ENCODE measurements at regions not wholly inside any gene's neighbourhood (a gene's known extent, or its start where the extent isn't known, plus 50 kb on each side); places are given as distances from the start of the nearest gene placed in this dataset.

- POLR2A ChIA-PET: no interaction called here
- peaks cover 0 to 4% (median 0%) of the 10 kb centered on the region in 4 experiments for H3K27me3 ChIP-seq (replicated peaks in 1 of 4; ENCODE audit: control extremely low read depth in 1 of 4, control insufficient read depth in 3 of 4, insufficient read depth in 4 of 4, low read length in 3 of 4)
- no peak overlapping the region for H3K27ac Mint-ChIP-seq
Measured at GRCh38 chr10:76779796-76780301, 857.8 kb downstream of the KCNMA1 start.

DNA sequence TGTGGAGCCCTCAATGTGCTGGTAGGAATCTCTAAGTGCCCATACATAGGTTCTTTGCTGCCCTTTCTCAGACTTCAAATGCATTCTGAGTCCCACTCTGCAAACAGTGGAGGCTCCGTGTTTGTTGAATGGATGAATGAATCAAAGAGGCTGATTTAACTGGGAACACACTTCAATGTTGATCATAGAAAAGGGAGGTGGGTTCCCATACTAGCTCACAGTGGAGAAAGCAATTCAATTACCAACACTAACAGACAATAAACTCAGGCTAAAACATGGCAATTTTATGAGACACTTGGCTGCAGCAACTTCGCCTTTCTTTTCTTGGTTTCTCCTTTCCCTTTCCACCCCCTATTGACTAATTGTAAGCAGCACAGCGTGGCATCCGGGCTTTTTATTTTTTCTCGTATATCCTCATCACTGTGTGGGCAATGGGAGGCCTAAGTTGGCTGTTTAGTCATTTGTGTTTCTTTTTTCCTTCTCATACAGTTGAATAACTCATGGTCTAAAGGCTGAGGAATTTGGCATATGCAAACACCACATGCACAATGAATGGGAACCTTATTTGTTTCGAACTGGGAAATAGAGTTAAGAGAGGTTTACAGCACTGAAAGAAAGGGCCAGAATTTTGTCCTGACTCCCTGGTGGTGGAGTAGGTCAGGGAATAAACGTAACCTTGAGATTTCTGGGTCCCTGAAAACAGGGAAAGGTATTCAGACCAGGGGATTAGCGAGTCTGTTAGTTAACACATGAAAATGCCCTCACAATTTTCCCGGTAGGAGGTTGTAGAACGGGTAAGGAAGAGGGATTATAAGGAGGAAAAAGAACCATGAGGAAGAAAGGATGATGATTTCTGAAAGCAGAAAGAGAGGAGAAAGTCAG is 858.5 kb downstream of the KCNMA1 start:
- intact Hi-C loops (cut with micrococcal nuclease): no loop called here
- Mint-ChIP-seq H3K27me3 (peaks cover 9% of the 10 kb centered on the region), H3K9me3 (ENCODE audit: insufficient read depth) (peaks cover 7% of the 10 kb centered on the region), H3K4me3 (no peak overlapping the region), H3K27ac (no peak overlapping the region), H3K4me1 (peaks cover 2% of the 10 kb centered on the region)
- no peaks in the 10 kb centered on the region for H3K4me1 ChIP-seq (ENCODE audit: control insufficient read depth in 2 of 2, insufficient read depth in 2 of 2, low read length in 2 of 2)
- no peak for TF ChIP-seq EZH2 (IDR thresholded peaks at IDR 0.05; ENCODE audit: borderline replicate concordance, insufficient read depth, low read depth, low read length, poor library complexity, severe bottlenecking)
- TF ChIP-seq, protein P1, sequence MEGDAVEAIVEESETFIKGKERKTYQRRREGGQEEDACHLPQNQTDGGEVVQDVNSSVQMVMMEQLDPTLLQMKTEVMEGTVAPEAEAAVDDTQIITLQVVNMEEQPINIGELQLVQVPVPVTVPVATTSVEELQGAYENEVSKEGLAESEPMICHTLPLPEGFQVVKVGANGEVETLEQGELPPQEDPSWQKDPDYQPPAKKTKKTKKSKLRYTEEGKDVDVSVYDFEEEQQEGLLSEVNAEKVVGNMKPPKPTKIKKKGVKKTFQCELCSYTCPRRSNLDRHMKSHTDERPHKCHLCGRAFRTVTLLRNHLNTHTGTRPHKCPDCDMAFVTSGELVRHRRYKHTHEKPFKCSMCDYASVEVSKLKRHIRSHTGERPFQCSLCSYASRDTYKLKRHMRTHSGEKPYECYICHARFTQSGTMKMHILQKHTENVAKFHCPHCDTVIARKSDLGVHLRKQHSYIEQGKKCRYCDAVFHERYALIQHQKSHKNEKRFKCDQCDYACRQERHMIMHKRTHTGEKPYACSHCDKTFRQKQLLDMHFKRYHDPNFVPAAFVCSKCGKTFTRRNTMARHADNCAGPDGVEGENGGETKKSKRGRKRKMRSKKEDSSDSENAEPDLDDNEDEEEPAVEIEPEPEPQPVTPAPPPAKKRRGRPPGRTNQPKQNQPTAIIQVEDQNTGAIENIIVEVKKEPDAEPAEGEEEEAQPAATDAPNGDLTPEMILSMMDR (IDR thresholded peaks at IDR 0.05): no peak
- no peak overlapping the region for H3K9ac ChIP-seq (ENCODE audit: low read length)
- no peaks in the 10 kb centered on the region for H4K20me1 ChIP-seq (ENCODE audit: control insufficient read depth, insufficient read depth, low read length, poor library complexity, severe bottlenecking)
- H3K27me3 ChIP-seq (replicated peaks in 1 of 4; ENCODE audit: control extremely low read depth in 1 of 4, control insufficient read depth in 3 of 4, insufficient read depth in 4 of 4, low read length in 3 of 4): peaks cover 0 to 4% (median 0%) of the 10 kb centered on the region in 4 experiments
- no peak overlapping the region for H3K4me3 ChIP-seq (ENCODE audit: control extremely low read depth in 1 of 5, extremely low read depth in 1 of 5, insufficient read depth in 1 of 5, low read depth in 2 of 5, low read length in 4 of 5)
- WGBS (ENCODE audit: insufficient coverage): 80% methylated on average over 5 of the region's 10 CpGs
- H3K9me3 ChIP-seq (ENCODE audit: control extremely low read depth in 1 of 3, control insufficient read depth in 2 of 3, insufficient read depth in 1 of 3, low read length in 2 of 3): peaks cover 0 to 9% (median 8%) of the 10 kb centered on the region in 3 donors
- no peak overlapping the region for H2AFZ ChIP-seq (ENCODE audit: insufficient read depth, low read depth, low read length, poor library complexity, severe bottlenecking)
- DNase-seq (no peak), ATAC-seq (ENCODE audit: low read depth) (no peak)
- no peak overlapping the region for H3K27ac ChIP-seq (ENCODE audit: low read length in 2 of 2)
- H3K79me2 ChIP-seq (ENCODE audit: control insufficient read depth, insufficient read depth, low read length): no peaks in the 10 kb centered on the region
- H3K4me2 ChIP-seq (replicated peaks; ENCODE audit: low read depth, low read length, poor library complexity, severe bottlenecking): no peak overlapping the region
- ChIA-PET CTCF (no interaction called here), POLR2A (no interaction called here)
- no peaks in the 10 kb centered on the region for H3K36me3 ChIP-seq (replicated peaks in 1 of 2; ENCODE audit: control extremely low read depth in 1 of 2, control insufficient read depth in 1 of 2, extremely low read depth in 1 of 2, insufficient read depth in 2 of 2, low read length in 1 of 2)

More at GRCh38 chr10:76779796-76780301, 857.8 kb downstream of the KCNMA1 start:
- no peak overlapping the region for H3K9ac ChIP-seq (ENCODE audit: low read length)
- no peak overlapping the region for H3K27ac ChIP-seq (ENCODE audit: low read length in 2 of 2)
- no peaks in the 10 kb centered on the region for H3K4me1 ChIP-seq (ENCODE audit: control insufficient read depth in 2 of 2, insufficient read depth in 2 of 2, low read length in 2 of 2)
- CTCF ChIA-PET: no interaction called here
- peaks cover 0 to 8% (median 7%) of the 10 kb centered on the region in 3 donors for H3K9me3 ChIP-seq (ENCODE audit: control extremely low read depth in 1 of 3, control insufficient read depth in 2 of 3, insufficient read depth in 1 of 3, low read length in 2 of 3)
- H3K36me3 ChIP-seq (replicated peaks in 1 of 2; ENCODE audit: control extremely low read depth in 1 of 2, control insufficient read depth in 1 of 2, extremely low read depth in 1 of 2, insufficient read depth in 2 of 2, low read length in 1 of 2): no peaks in the 10 kb centered on the region
- DNase-seq (no peak), ATAC-seq (ENCODE audit: low read depth) (no peak)
- intact Hi-C loops (cut with micrococcal nuclease): no loop called here
- no peaks in the 10 kb centered on the region for H4K20me1 ChIP-seq (ENCODE audit: control insufficient read depth, insufficient read depth, low read length, poor library complexity, severe bottlenecking)
- no peak overlapping the region for H3K4me3 Mint-ChIP-seq
- WGBS (ENCODE audit: insufficient coverage): 83% methylated on average over 1 of the region's 6 CpGs
- H3K27me3 Mint-ChIP-seq: peaks cover 9% of the 10 kb centered on the region
- no peak overlapping the region for H3K4me3 ChIP-seq (ENCODE audit: control extremely low read depth in 1 of 5, extremely low read depth in 1 of 5, insufficient read depth in 1 of 5, low read depth in 2 of 5, low read length in 4 of 5)
- TF ChIP-seq EZH2 (IDR thresholded peaks at IDR 0.05; ENCODE audit: borderline replicate concordance, insufficient read depth, low read depth, low read length, poor library complexity, severe bottlenecking): no peak
- TF ChIP-seq, protein P1 (IDR thresholded peaks at IDR 0.05): no peak
- H3K4me1 Mint-ChIP-seq: peaks cover 3% of the 10 kb centered on the region
- no peak overlapping the region for H2AFZ ChIP-seq (ENCODE audit: insufficient read depth, low read depth, low read length, poor library complexity, severe bottlenecking)
- H3K4me2 ChIP-seq (replicated peaks; ENCODE audit: low read depth, low read length, poor library complexity, severe bottlenecking): no peak overlapping the region
- H3K9me3 Mint-ChIP-seq (ENCODE audit: insufficient read depth): peaks cover 7% of the 10 kb centered on the region
- no peaks in the 10 kb centered on the region for H3K79me2 ChIP-seq (ENCODE audit: control insufficient read depth, insufficient read depth, low read length)

Measured in B cell (primary cell).